AG09309 (cell line): ENCODE measurements at regions not wholly inside any gene's neighbourhood (a gene's known extent, or its start where the extent isn't known, plus 50 kb on each side); places are given as distances from the start of the nearest gene placed in this dataset.
A peak's percentile ranks its signal among the peaks of the same experiment; 100 is the strongest.

Experiments used
- DNase-seq: peaks from one replicate; pipeline ENCODE4 v3.0.0-alpha.2; 2010; ENCODE audit warnings: low read depth
- H3K4me3 ChIP-seq: 2 replicates; pipeline ENCODE4 v1.5.1; 2011; ENCODE audit warnings: mild to moderate bottlenecking, low read depth, low read length, moderate library complexity; ENCODE audit not compliant: control insufficient read depth
- CTCF ChIP-seq: IDR thresholded peaks from 2 replicates; pipeline ENCODE4 v1.5.1; 2011; ENCODE audit warnings: mild to moderate bottlenecking, low read depth, low read length, inconsistent platforms; ENCODE audit not compliant: insufficient read depth, control insufficient read depth; ENCODE audit errors: missing control alignments

- DNase-seq, result peak; percentile 16
- no peak for TF ChIP-seq CTCF
- no peak overlapping the region for H3K4me3 ChIP-seq
These were observed 402.9 kb downstream of the ZSWIM6 start for GRCh38 chr5:61734966-61735365.

- DNase-seq, result peak; percentile 11
- no peak for TF ChIP-seq CTCF
- H3K4me3 ChIP-seq, result no peak overlapping the region
These were observed 403.5 kb downstream of the ZSWIM6 start for GRCh38 chr5:61735531-61735930.

- H3K4me3 ChIP-seq, result no peak overlapping the region
- no peak for DNase-seq
- TF ChIP-seq CTCF, result no peak
These were observed 403.9 kb downstream of the ZSWIM6 start for GRCh38 chr5:61735995-61736394.

GRCh38 chr5:61737301-61737963 is 405.4 kb downstream of the ZSWIM6 start:
- no peak overlapping the region for H3K4me3 ChIP-seq
- TF ChIP-seq CTCF, result no peak
- no peak for DNase-seq

GRCh38 chr5:61737964-61738340 is 405.9 kb downstream of the ZSWIM6 start:
- TF ChIP-seq CTCF, result no peak
- DNase-seq, result no peak
- no peak overlapping the region for H3K4me3 ChIP-seq

- no peak for TF ChIP-seq CTCF
- H3K4me3 ChIP-seq, result no peak overlapping the region
- no peak for DNase-seq
These were observed 406.4 kb downstream of the ZSWIM6 start for GRCh38 chr5:61738446-61738845.
